GM12872 (cell line): ENCODE measurements at regions not wholly inside any gene's neighbourhood (a gene's known extent, or its start where the extent isn't known, plus 50 kb on each side); places are given as distances from the start of the nearest gene placed in this dataset.

Source experiments
- CTCF ChIP-seq: IDR thresholded peaks from 3 replicates; pipeline ENCODE4 v1.5.1; 2011; ENCODE audit warnings: low read depth, mild to moderate bottlenecking, low read length, moderate library complexity; ENCODE audit not compliant: insufficient read depth

GRCh38 chr3:107240183-107241091, 136.8 kb upstream of the CCDC54 start:
- TF ChIP-seq CTCF: no peak

DNA sequence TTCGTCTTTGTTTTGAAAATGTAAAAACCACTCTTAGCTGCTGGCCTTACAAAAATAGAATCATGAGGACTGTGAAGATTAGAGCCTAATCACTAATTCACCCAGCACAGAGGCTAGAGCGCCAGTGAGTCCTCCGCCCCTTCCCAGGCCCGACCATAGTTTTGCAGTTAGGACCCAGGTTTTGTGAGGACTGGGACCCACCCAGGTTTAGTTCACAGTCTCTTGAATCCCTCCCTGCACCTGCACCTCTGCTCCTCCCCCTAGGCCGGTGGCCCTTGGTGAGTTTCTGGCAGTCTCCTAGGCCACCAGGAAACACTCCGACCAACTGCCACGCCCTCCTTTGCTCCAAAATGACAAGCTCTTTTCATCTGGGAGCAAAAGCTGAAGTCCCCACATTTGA, 136.0 kb upstream of the CCDC54 start:
- no peak for TF ChIP-seq CTCF

GRCh38 chr3:107242579-107242978, 134.7 kb upstream of the CCDC54 start:
- TF ChIP-seq CTCF: no peak

- TF ChIP-seq CTCF: no peak
These were observed 130.1 kb upstream of the CCDC54 start for GRCh38 chr3:107247116-107247515.

- TF ChIP-seq CTCF: no peak
These were observed 128.1 kb upstream of the CCDC54 start for GRCh38 chr3:107249132-107249531.

- no peak for TF ChIP-seq CTCF
These were observed 127.0 kb upstream of the CCDC54 start for GRCh38 chr3:107250221-107250620.

DNA sequence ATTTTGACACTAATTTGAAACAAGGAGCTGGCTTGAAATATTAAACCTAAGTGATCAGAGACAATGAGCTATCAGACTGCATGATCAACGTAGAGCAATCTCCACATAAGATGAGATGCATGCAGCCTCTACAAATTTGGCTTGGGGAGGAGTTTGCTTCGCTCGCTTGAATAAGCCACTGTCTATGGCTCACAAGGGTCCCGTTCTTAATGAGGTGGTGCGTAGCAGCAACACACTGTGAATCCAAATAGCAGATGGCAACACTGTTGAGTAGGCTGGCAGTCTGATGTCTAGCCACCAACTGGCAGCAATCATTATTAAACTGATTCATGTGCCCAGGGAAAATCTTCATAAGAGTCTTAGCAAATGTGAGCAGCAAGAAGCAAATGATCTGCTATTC, 125.4 kb upstream of the CCDC54 start:
- no peak for TF ChIP-seq CTCF
